Kidney epithelial cell (primary cell): ENCODE measurements at regions not wholly inside any gene's neighbourhood (a gene's known extent, or its start where the extent isn't known, plus 50 kb on each side); places are given as distances from the start of the nearest gene placed in this dataset.
"Not testable (repeated sequence)": the region's sequence is repeated elsewhere in the genome, so short reads cannot be mapped to it uniquely, and the experiment has no call there.

Source experiments
- DNase-seq: peaks from one replicate; pipeline ENCODE4 v3.0.0-alpha.2; 2010; ENCODE audit warnings: low read depth
- H3K27me3 ChIP-seq: 2 replicates; pipeline ENCODE4 v1.6.0; 2011; ENCODE audit warnings: low read length; ENCODE audit not compliant: control insufficient read depth, insufficient read depth
- H3K36me3 ChIP-seq: 2 replicates; pipeline ENCODE4 v1.5.1; 2011; ENCODE audit warnings: low read length; ENCODE audit not compliant: control insufficient read depth, insufficient read depth
- H3K4me3 ChIP-seq: 2 replicates; pipeline ENCODE4 v1.5.1; 2011; ENCODE audit warnings: low read depth, mild to moderate bottlenecking, control low read depth, low read length
- CTCF ChIP-seq: IDR thresholded peaks from 2 replicates; pipeline ENCODE4 v1.5.1; 2011; ENCODE audit warnings: mild to moderate bottlenecking, moderate library complexity, low read length, control low read depth, inconsistent platforms; ENCODE audit not compliant: insufficient read depth, poor library complexity, severe bottlenecking

- Histone ChIP-seq H3K4me3 (no peak overlapping the region), H3K27me3 (no peaks in the 10 kb centered on the region), H3K36me3 (no peaks in the 10 kb centered on the region)
- peak; percentile 5 for TF ChIP-seq CTCF
- DNase-seq = no peak
Observed at GRCh38 chr3:43838877-43839276, 148.1 kb downstream of the ABHD5 start.

GRCh38 chr3:43843386-43843785 lies 152.6 kb downstream of the ABHD5 start:
- H3K4me3 ChIP-seq = no peak overlapping the region
- H3K27me3 ChIP-seq = no peaks in the 10 kb centered on the region
- H3K36me3 ChIP-seq = no peaks in the 10 kb centered on the region
- no peak for TF ChIP-seq CTCF
- no peak for DNase-seq

- Histone ChIP-seq H3K27me3 (no peaks in the 10 kb centered on the region), H3K36me3 (no peaks in the 10 kb centered on the region), H3K4me3 (no peak overlapping the region)
- no peak for DNase-seq
- no peak for TF ChIP-seq CTCF
Observed at GRCh38 chr3:43844757-43845156, 154.0 kb downstream of the ABHD5 start.

GRCh38 chr3:43845553-43845952 lies 154.8 kb downstream of the ABHD5 start:
- DNase-seq, H3K4me3 ChIP-seq, H3K36me3 ChIP-seq, H3K27me3 ChIP-seq: not testable (repeated sequence)

DNA sequence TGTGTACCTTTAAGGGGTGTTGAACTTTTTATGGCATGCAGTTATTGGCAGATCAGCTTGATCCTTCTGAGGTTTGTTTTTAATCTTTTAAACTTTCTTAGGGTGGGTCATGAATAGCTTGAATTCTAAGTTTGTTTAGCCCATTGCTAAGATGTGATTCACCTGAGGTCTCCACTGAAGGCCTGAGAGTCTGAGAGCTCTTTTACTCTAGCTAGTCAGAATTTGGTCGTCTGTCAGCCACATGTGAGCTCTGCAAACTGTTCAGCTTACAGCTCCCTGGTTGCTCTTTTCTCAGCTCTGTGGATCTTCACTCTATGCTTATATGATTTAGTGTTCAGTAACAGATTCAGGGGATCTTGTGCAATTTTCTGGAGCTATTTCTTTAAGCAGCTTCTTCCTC lies 161.3 kb downstream of the ABHD5 start:
- DNase-seq = no peak
- H3K27me3 ChIP-seq = no peaks in the 10 kb centered on the region
- no peak for TF ChIP-seq CTCF
- H3K4me3 ChIP-seq = no peak overlapping the region
- H3K36me3 ChIP-seq = no peaks in the 10 kb centered on the region

DNA sequence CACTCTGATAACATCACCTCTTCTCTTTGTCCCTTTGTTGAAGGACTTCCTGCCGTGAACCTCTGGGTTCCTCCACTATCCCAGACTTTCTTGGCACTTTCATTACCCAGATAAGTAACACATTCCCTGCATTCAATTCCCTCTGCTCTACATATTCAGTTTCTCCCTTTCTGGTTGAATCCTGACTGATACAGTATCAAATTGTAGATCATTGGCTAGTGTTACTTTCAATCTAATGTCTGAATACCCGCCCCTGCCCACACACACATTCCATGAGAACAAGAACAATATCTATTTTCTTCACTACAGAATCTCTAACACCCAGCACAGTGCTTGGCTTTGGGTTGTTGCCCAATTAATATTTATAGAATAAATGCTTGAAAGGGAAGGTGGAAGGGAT lies 163.5 kb downstream of the ABHD5 start:
- Histone ChIP-seq H3K27me3 (no peaks in the 10 kb centered on the region), H3K4me3 (no peak overlapping the region), H3K36me3 (no peaks in the 10 kb centered on the region)
- TF ChIP-seq CTCF = no peak
- DNase-seq = no peak
